Naive thymus-derived CD4-positive, alpha-beta T cell (primary cell): ENCODE measurements at regions not wholly inside any gene's neighbourhood (a gene's known extent, or its start where the extent isn't known, plus 50 kb on each side); places are given as distances from the start of the nearest gene placed in this dataset.

ENCODE experiments used
- ATAC-seq: fragments of 150-1000 bp; cut with Tn5 transposase; 2 replicates; pipeline ENCODE4 v1.10.0; 2021; ENCODE audit warnings: mild to moderate bottlenecking, moderate library complexity
- CTCF ChIA-PET: fragments of 350-600 bp; sonication (Branson Sonifier 250); formaldehyde crosslinking; loops from one replicate; lab custom pipeline; 2021; ENCODE audit warnings: antibody characterized with exemption; lab: Charles Lee
- POLR2A ChIA-PET: fragments of 350-600 bp; sonication (Branson Sonifier 250); formaldehyde crosslinking; loops from one replicate; lab custom pipeline; 2021; ENCODE audit warnings: antibody characterized with exemption, inconsistent platforms; lab: Charles Lee
- DNase-seq, 9 donors: peaks; one replicate each; pipeline versions ENCODE4 v3.0.0 to v3.0.0-alpha.2; 2020 to 2022; ENCODE audit warnings: mixed read lengths in 1 of 9
- H3K27ac ChIP-seq: one replicate; pipeline ENCODE4 v1.7.0; 2013; ENCODE audit warnings: mild to moderate bottlenecking, low read depth, low read length, moderate library complexity
- H3K27me3 ChIP-seq, 2 donors: one replicate each; pipeline ENCODE4 v1.7.0; 2013; ENCODE audit warnings: low read length in 2 of 2, mild to moderate bottlenecking in 2 of 2, moderate library complexity in 2 of 2; ENCODE audit not compliant: control insufficient read depth in 2 of 2, insufficient read depth in 2 of 2
- H3K36me3 ChIP-seq, 3 experiments: 1 replicate in 2 of 3; 2 replicates in 1 of 3; pipeline ENCODE4 v1.7.0; 2013; ENCODE audit warnings: low read length in 3 of 3, mild to moderate bottlenecking in 3 of 3, moderate library complexity in 1 of 3; ENCODE audit not compliant: insufficient read depth in 3 of 3, control insufficient read depth in 2 of 3
- H3K4me1 ChIP-seq, 2 donors: one replicate each; pipeline ENCODE4 v1.7.0; 2013; ENCODE audit warnings: low read length in 2 of 2, mild to moderate bottlenecking in 2 of 2, moderate library complexity in 1 of 2; ENCODE audit not compliant: control insufficient read depth in 2 of 2, insufficient read depth in 2 of 2
- H3K4me3 ChIP-seq: 2 replicates; pipeline ENCODE4 v1.7.0; 2013; ENCODE audit warnings: mild to moderate bottlenecking, low read length
- H3K9me3 ChIP-seq, 3 experiments: 1 replicate in 2 of 3; 2 replicates in 1 of 3; pipeline ENCODE4 v1.7.0; 2013; ENCODE audit warnings: low read length in 3 of 3; ENCODE audit not compliant: control insufficient read depth in 2 of 3
- H3K27ac Mint-ChIP-seq, 9 donors: one replicate each; pipeline ENCODE4 v1.8.0; 2020 to 2022; ENCODE audit warnings: mixed read lengths in 9 of 9, mild to moderate bottlenecking in 8 of 9, moderate library complexity in 5 of 9, inconsistent platforms in 2 of 9
- H3K27me3 Mint-ChIP-seq, 5 donors: one replicate each; pipeline ENCODE4 v1.8.0; 2021 to 2022; ENCODE audit warnings: mixed read lengths in 5 of 5, mild to moderate bottlenecking in 1 of 5
- H3K36me3 Mint-ChIP-seq, 5 donors: one replicate each; pipeline ENCODE4 v1.8.0; 2020 to 2022; ENCODE audit warnings: mixed read lengths in 5 of 5, mild to moderate bottlenecking in 3 of 5, inconsistent platforms in 1 of 5
- H3K4me1 Mint-ChIP-seq, 7 donors: one replicate each; pipeline ENCODE4 v1.8.0; 2020 to 2022; ENCODE audit warnings: mixed read lengths in 7 of 7, mild to moderate bottlenecking in 3 of 7, inconsistent platforms in 1 of 7
- H3K4me3 Mint-ChIP-seq, 10 donors: one replicate each; pipeline ENCODE4 v1.8.0; 2020 to 2022; ENCODE audit warnings: mild to moderate bottlenecking in 10 of 10, mixed read lengths in 10 of 10, moderate library complexity in 6 of 10, inconsistent platforms in 2 of 10
- H3K9me3 Mint-ChIP-seq, 11 donors: one replicate each; pipeline ENCODE4 v1.8.0; 2020 to 2022; ENCODE audit warnings: mixed read lengths in 11 of 11, mild to moderate bottlenecking in 4 of 11, inconsistent platforms in 1 of 11, moderate library complexity in 1 of 11
- intact Hi-C, 2 donors: fragments of 100-400 bp; cut with micrococcal nuclease; formaldehyde crosslinking; loops; one replicate each; pipeline ENCODE4 v1.15.1; 2023

DNA sequence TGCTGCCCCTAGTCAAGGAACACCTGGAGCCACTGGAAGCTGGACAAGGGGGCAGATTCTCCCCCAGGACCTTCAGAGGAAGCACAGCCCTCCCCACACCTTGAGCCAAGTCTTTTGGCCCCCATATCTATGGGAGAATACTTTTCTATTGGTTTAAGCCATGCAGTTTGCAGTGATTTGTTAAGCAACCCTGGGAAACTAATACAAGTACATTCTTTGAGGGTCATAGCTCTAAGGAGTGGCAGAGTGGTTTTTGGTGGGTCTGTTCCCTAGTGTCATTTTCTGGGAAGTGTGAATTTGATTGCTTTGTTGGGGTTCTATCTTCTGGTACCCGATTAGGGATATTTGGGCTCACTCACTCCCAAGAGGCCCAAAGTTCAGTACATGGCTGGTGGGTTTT, 50.8 kb upstream of the PTCSC3 start:
- Histone ChIP-seq H3K36me3 (no peaks in the 10 kb centered on the region), H3K27ac (no peak overlapping the region), H3K27me3 (no peaks in the 10 kb centered on the region), H3K4me3 (no peak overlapping the region), H3K4me1 (no peaks in the 10 kb centered on the region), H3K9me3 (no peaks in the 10 kb centered on the region)
- H3K27ac Mint-ChIP-seq, result no peak overlapping the region
- POLR2A ChIA-PET, result no interaction called here
- H3K4me3 Mint-ChIP-seq, result no peak overlapping the region
- H3K27me3 Mint-ChIP-seq, result peaks cover 0 to 40% (median 8%) of the 10 kb centered on the region in 5 donors
- CTCF ChIA-PET, result no interaction called here
- DNase-seq (no peak), ATAC-seq (no peak)
- intact Hi-C loops, result no loop called here
- no peaks in the 10 kb centered on the region for H3K4me1 Mint-ChIP-seq
- H3K36me3 Mint-ChIP-seq, result no peaks in the 10 kb centered on the region
- H3K9me3 Mint-ChIP-seq, result peaks cover 0 to 1% (median 0%) of the 10 kb centered on the region in 11 donors
